Liver (tissue), 8 donors: ENCODE measurements at regions not wholly inside any gene's neighbourhood (a gene's known extent, or its start where the extent isn't known, plus 50 kb on each side); places are given as distances from the start of the nearest gene placed in this dataset.

ENCODE experiments used
- DNase-seq: peaks from one replicate; pipeline ENCODE4 v3.0.0-alpha.2; 2017; ENCODE audit warnings: low spot score
- H3K27ac ChIP-seq, 2 donors: one replicate each; pipeline ENCODE4 v1.7.0; 2013; ENCODE audit warnings: inconsistent platforms in 2 of 2, low read length in 2 of 2, control low read depth in 1 of 2, low read depth in 1 of 2, mild to moderate bottlenecking in 1 of 2
- H3K27me3 ChIP-seq, 4 donors: one replicate each; pipeline versions ENCODE4 v1.6.1 to v1.7.0; 2013; ENCODE audit warnings: low read length in 3 of 4, inconsistent platforms in 1 of 4, mild to moderate bottlenecking in 1 of 4, moderate library complexity in 1 of 4; ENCODE audit not compliant: control insufficient read depth in 4 of 4, insufficient read depth in 4 of 4
- H3K36me3 ChIP-seq, 4 donors: one replicate each; pipeline versions ENCODE4 v1.6.1 to v1.7.0; 2013; ENCODE audit warnings: low read length in 3 of 4, mild to moderate bottlenecking in 3 of 4, low read depth in 1 of 4, moderate library complexity in 1 of 4; ENCODE audit not compliant: control insufficient read depth in 4 of 4, insufficient read depth in 3 of 4
- H3K4me1 ChIP-seq, 4 donors: one replicate each; pipeline versions ENCODE4 v1.6.1 to v1.7.0; 2013; ENCODE audit warnings: low read length in 3 of 4, mild to moderate bottlenecking in 3 of 4, moderate library complexity in 1 of 4; ENCODE audit not compliant: control insufficient read depth in 4 of 4, insufficient read depth in 4 of 4
- H3K4me3 ChIP-seq, 3 donors: one replicate each; pipeline versions ENCODE4 v1.6.1 to v1.7.0; 2013; ENCODE audit warnings: low read length in 3 of 3, control low read depth in 1 of 3, low read depth in 1 of 3, mild to moderate bottlenecking in 1 of 3
- H3K9ac ChIP-seq, 2 donors: one replicate each; pipeline ENCODE4 v1.7.0; 2013; ENCODE audit warnings: low read length in 2 of 2, mild to moderate bottlenecking in 2 of 2, moderate library complexity in 2 of 2, control low read depth in 1 of 2, low read depth in 1 of 2
- H3K9me3 ChIP-seq, 4 donors: one replicate each; pipeline versions ENCODE4 v1.6.1 to v1.7.0; 2013; ENCODE audit warnings: low read length in 3 of 4; ENCODE audit not compliant: control insufficient read depth in 4 of 4
- CTCF ChIP-seq: fragments of 150-350 bp; IDR thresholded peaks from 2 replicates; pipeline ENCODE4 v1.5.1; 2017; ENCODE audit warnings: improper control_type of control experiment, low read depth, low read length; ENCODE audit not compliant: missing input control
- EGR1 ChIP-seq, 2 donors: IDR thresholded peaks; 2 replicates each; pipeline ENCODE4 v1.6.1; 2016 to 2018; ENCODE audit warnings: antibody characterized with exemption in 2 of 2, low read depth in 2 of 2
- FOXA1 ChIP-seq: IDR thresholded peaks from 2 replicates; pipeline ENCODE4 v1.6.1; 2016; ENCODE audit warnings: antibody characterized with exemption
- FOXA2 ChIP-seq: IDR thresholded peaks from 2 replicates; pipeline ENCODE4 v1.6.1; 2016; ENCODE audit warnings: antibody characterized with exemption
- HNF4A ChIP-seq, 2 donors: conservative IDR thresholded peaks; 2 replicates each; pipeline ENCODE4 v1.6.1; 2016; ENCODE audit warnings: antibody characterized with exemption in 2 of 2, mild to moderate bottlenecking in 2 of 2
- HNF4G ChIP-seq: IDR thresholded peaks from 2 replicates; pipeline ENCODE4 v1.6.1; 2016; ENCODE audit warnings: antibody characterized with exemption
- NR2F2 ChIP-seq: IDR thresholded peaks from 2 replicates; pipeline ENCODE4 v1.6.1; 2016; ENCODE audit warnings: antibody characterized with exemption
- RAD21 ChIP-seq, 2 donors: IDR thresholded peaks; 2 replicates each; pipeline ENCODE4 v1.6.1; 2016; ENCODE audit warnings: antibody characterized with exemption in 2 of 2, mild to moderate bottlenecking in 2 of 2
- REST ChIP-seq: IDR thresholded peaks from 2 replicates; pipeline ENCODE4 v1.6.1; 2016; ENCODE audit warnings: antibody characterized with exemption, mild to moderate bottlenecking
- RXRA ChIP-seq, 2 donors: IDR thresholded peaks; 2 replicates each; pipeline ENCODE4 v1.6.1; 2017 to 2018; ENCODE audit warnings: antibody characterized with exemption in 2 of 2, mild to moderate bottlenecking in 1 of 2
- SP1 ChIP-seq: IDR thresholded peaks from 2 replicates; pipeline ENCODE4 v1.6.1; 2018; ENCODE audit warnings: antibody characterized with exemption, mild to moderate bottlenecking
- TAF1 ChIP-seq: conservative IDR thresholded peaks from 2 replicates; pipeline ENCODE4 v1.6.1; 2016; ENCODE audit warnings: antibody characterized with exemption, mild to moderate bottlenecking
- YY1 ChIP-seq: IDR thresholded peaks from 2 replicates; pipeline ENCODE4 v1.6.1; 2016; ENCODE audit warnings: antibody characterized with exemption, mild to moderate bottlenecking
- ZBTB33 ChIP-seq: IDR thresholded peaks from 2 replicates; pipeline ENCODE4 v1.6.1; 2016; ENCODE audit warnings: antibody characterized with exemption
- WGBS: extraction: QIAGEN DNeasy Blood & Tissue Kit; methylation state at CpG from one replicate; pipeline ENCODE4 v1.1.7; 2013; 5-methylcytosine and 5-hydroxymethylcytosine counted together
- TF ChIP-seq, protein P1 (sequence below): IDR thresholded peaks from 2 replicates; pipeline ENCODE4 v1.6.1; 2016; ENCODE audit warnings: antibody characterized with exemption
- TF ChIP-seq, protein P2 (sequence below): IDR thresholded peaks from 2 replicates; pipeline ENCODE4 v1.6.1; 2016; ENCODE audit warnings: antibody characterized with exemption
- donor health status: healthy.
- donor health status: healthy.
- donor health status: healthy.
- donor health status: healthy.
- donor health status: healthy.

- H3K9me3 ChIP-seq: no peaks in the 10 kb centered on the region
- H3K36me3 ChIP-seq: no peaks in the 10 kb centered on the region
- H3K4me3 ChIP-seq: no peak overlapping the region
- WGBS: 92% methylated on average over 4 of the region's 4 CpGs
- peaks cover 0 to 9% (median under 1%) of the 10 kb centered on the region in 4 donors for H3K4me1 ChIP-seq
- H3K27ac ChIP-seq: no peak overlapping the region
- TF ChIP-seq TAF1 (no peak), CTCF (no peak), SP1 (no peak), HNF4G (no peak), REST (no peak), FOXA1 (no peak), HNF4A (conservative IDR thresholded peaks at IDR 0.05) (no peak), YY1 (no peak), RXRA (IDR thresholded peaks at IDR 0.05) (no peak), EGR1 (IDR thresholded peaks at IDR 0.05; ENCODE audit: low read depth in 2 of 2) (no peak), FOXA2 (no peak), RAD21 (IDR thresholded peaks at IDR 0.05) (no peak)
- TF ChIP-seq, protein P1, sequence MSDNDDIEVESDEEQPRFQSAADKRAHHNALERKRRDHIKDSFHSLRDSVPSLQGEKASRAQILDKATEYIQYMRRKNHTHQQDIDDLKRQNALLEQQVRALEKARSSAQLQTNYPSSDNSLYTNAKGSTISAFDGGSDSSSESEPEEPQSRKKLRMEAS: no peak
- TF ChIP-seq, protein P2, sequence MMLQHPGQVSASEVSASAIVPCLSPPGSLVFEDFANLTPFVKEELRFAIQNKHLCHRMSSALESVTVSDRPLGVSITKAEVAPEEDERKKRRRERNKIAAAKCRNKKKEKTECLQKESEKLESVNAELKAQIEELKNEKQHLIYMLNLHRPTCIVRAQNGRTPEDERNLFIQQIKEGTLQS: no peak
- no peaks in the 10 kb centered on the region for H3K27me3 ChIP-seq
- DNase-seq: no peak
- H3K9ac ChIP-seq: no peak overlapping the region
Observed at GRCh38 chr9:18073002-18073401, 401.0 kb upstream of the ADAMTSL1 start.

DNA sequence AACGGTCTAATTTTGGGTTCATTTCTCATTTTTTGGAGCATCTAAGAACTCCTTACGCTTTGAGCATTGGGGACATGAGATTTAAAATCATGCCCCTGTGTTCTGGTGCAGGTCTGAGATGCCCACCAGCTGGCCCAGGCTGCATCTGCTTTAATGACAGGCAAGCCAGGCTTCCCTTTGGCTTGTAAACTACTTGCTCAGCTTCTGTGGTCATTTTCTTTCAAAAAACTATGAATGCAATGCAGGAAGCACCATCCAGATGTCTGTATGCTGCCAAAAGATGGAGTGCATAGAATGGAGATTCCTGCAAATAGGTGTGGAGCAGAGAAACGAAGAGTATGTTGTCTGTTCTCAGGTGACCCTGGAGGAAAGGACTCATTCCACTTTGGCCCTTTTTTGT lies 399.9 kb upstream of the ADAMTSL1 start:
- Histone ChIP-seq H3K4me1 (peaks cover 0 to 9% (median under 1%) of the 10 kb centered on the region in 4 donors), H3K36me3 (no peaks in the 10 kb centered on the region), H3K4me3 (no peak overlapping the region), H3K27ac (no peak overlapping the region), H3K9me3 (no peaks in the 10 kb centered on the region), H3K9ac (no peak overlapping the region), H3K27me3 (no peaks in the 10 kb centered on the region)
- 54% methylated on average over 3 of the region's 3 CpGs for WGBS
- TF ChIP-seq ZBTB33 (no peak), NR2F2 (no peak), SP1 (no peak), RXRA (IDR thresholded peaks at IDR 0.05) (no peak), HNF4A (conservative IDR thresholded peaks at IDR 0.05) (no peak), HNF4G (no peak), EGR1 (IDR thresholded peaks at IDR 0.05; ENCODE audit: low read depth in 2 of 2) (no peak), FOXA1 (no peak), RAD21 (IDR thresholded peaks at IDR 0.05) (no peak), CTCF (no peak), TAF1 (no peak)
- TF ChIP-seq, protein P2: no peak
- TF ChIP-seq, protein P1: no peak
- DNase-seq: no peak
